ENCODE measurements at regions not wholly inside any gene's neighbourhood (a gene's known extent, or its start where the extent isn't known, plus 50 kb on each side); places are given as distances from the start of the nearest gene placed in this dataset.
A peak's percentile ranks its signal among the peaks of the same experiment; 100 is the strongest.

DNA sequence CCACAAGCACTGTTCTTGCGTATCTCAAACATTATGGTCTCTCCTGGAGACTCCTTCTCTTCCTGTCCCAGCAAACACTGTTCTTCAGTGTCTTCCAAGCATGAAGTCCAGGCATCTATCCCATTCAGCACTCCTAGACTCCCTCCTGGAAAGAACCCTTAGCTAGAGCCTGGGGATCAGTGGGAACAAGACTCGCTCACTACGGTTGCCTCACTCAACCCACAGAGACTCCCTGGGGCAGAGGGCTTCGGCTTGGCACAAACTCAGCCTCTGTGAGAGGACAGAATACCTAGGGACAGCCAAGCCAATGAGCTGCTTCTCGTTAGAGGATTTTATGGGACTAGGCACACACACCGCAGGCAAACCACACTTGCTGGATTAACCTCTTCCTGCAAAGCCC, 86.5 kb upstream of the IPO9 start:
- ChIA-PET CTCF (interaction anchor here (0.8 to 1.1 kb wide), 2 partner anchors 11 to 33 kb away, joined by 3 to 7 read pairs; no protein-coding TSS in a partner anchor), POLR2A (ENCODE audit: unreplicated experiment) (no interaction called here)
- H4K20me1 ChIP-seq (ENCODE audit: insufficient read depth), result no peaks in the 10 kb centered on the region
- H3K27ac ChIP-seq, result no peak overlapping the region
- H3K9me3 ChIP-seq (ENCODE audit: insufficient read depth, low read depth), result no peaks in the 10 kb centered on the region
- H3K4me2 ChIP-seq, result 0 out of 2 replicates have a peak overlapping the region, but pooled peaks have one; percentile 95
- peaks cover 34% of the 10 kb centered on the region for H3K4me1 ChIP-seq (replicated peaks; ENCODE audit: insufficient read depth)
- H3K79me2 ChIP-seq (ENCODE audit: low read depth), result 0 out of 2 replicates have a peak, but pooled peaks cover 6% of the 10 kb centered on the region
- no peak for DNase-seq
- H3K9me2 ChIP-seq (ENCODE audit: insufficient read depth), result no peaks in the 10 kb centered on the region
- no peak for TF ChIP-seq EZH2 (IDR thresholded peaks at IDR 0.05; ENCODE audit: low read depth)
- TF ChIP-seq, protein P1, sequence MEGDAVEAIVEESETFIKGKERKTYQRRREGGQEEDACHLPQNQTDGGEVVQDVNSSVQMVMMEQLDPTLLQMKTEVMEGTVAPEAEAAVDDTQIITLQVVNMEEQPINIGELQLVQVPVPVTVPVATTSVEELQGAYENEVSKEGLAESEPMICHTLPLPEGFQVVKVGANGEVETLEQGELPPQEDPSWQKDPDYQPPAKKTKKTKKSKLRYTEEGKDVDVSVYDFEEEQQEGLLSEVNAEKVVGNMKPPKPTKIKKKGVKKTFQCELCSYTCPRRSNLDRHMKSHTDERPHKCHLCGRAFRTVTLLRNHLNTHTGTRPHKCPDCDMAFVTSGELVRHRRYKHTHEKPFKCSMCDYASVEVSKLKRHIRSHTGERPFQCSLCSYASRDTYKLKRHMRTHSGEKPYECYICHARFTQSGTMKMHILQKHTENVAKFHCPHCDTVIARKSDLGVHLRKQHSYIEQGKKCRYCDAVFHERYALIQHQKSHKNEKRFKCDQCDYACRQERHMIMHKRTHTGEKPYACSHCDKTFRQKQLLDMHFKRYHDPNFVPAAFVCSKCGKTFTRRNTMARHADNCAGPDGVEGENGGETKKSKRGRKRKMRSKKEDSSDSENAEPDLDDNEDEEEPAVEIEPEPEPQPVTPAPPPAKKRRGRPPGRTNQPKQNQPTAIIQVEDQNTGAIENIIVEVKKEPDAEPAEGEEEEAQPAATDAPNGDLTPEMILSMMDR (conservative IDR thresholded peaks at IDR 0.05), result no peak
- H2AFZ ChIP-seq, result no peak overlapping the region
- no peak overlapping the region for H3K4me3 ChIP-seq
- H3F3A ChIP-seq (ENCODE audit: insufficient read depth, low read depth), result peaks cover 11% of the 10 kb centered on the region; the same call in 1 of the 2 replicates
- no peaks in the 10 kb centered on the region for H3K36me3 ChIP-seq (ENCODE audit: low read depth)
- BruUV-seq (replicated peaks), result no TSS peak
- H3K27me3 ChIP-seq (ENCODE audit: insufficient read depth, low read depth), result no peaks in the 10 kb centered on the region
- intact Hi-C loops (cut with micrococcal nuclease; ENCODE audit: unreplicated experiment), result no loop called here

DNA sequence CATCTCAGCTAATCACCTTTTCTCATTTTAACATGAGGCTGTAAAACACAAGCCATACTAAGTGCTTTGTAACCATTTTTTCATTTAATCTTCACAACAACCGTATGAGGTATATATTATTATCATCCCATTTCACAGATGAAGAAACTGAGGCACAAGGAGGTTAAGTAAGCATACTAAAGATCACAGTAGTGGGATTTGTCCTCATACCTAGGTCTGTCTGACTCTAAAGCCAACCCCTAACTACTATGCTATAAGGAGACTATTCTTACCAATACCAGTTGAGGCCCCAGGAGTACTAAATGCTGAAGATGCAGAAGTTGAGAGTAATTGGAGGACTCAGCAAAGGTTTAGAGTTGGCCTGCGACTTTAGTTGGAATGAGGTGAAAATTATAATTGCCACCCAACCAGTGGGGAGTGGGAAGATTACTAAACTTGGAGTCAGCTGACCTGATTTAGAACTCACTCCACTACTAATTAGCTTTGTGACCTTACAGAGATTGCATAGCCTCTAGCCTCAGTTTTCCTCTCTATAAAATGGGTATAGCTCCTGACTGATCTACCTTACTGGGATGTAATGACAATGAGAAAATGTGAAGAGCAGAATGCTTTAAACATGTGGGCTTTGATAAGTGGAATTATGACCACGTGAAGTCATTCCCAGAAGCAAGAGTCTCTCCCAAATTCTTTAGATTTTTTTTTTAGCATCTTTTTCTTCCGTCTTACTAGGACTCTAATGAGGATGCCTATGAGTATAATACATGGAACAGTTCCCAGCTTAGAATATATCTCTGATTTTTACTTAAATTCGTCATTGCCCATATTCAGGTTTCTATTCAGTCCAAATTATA, 85.8 kb upstream of the IPO9 start:
- Histone ChIP-seq H3K27ac (no peak overlapping the region), H3K4me1 (replicated peaks; ENCODE audit: insufficient read depth) (peaks cover 41% of the 10 kb centered on the region), H3K9me2 (ENCODE audit: insufficient read depth) (no peaks in the 10 kb centered on the region), H3K36me3 (ENCODE audit: low read depth) (no peaks in the 10 kb centered on the region), H2AFZ (no peak overlapping the region), H3F3A (ENCODE audit: insufficient read depth, low read depth) (peaks cover 17% of the 10 kb centered on the region; the same call in 1 of the 2 replicates), H3K4me2 (no peak overlapping the region), H3K27me3 (ENCODE audit: insufficient read depth, low read depth) (no peaks in the 10 kb centered on the region), H4K20me1 (ENCODE audit: insufficient read depth) (no peaks in the 10 kb centered on the region), H3K79me2 (ENCODE audit: low read depth) (0 out of 2 replicates have a peak, but pooled peaks cover 6% of the 10 kb centered on the region), H3K4me3 (no peak overlapping the region), H3K9me3 (ENCODE audit: insufficient read depth, low read depth) (no peaks in the 10 kb centered on the region)
- CTCF ChIA-PET, result no interaction called here
- BruUV-seq (replicated peaks), result no TSS peak
- no peak for DNase-seq
- no peak for TF ChIP-seq EZH2 (IDR thresholded peaks at IDR 0.05; ENCODE audit: low read depth)
- TF ChIP-seq, protein P1 (conservative IDR thresholded peaks at IDR 0.05), result no peak
- intact Hi-C loops (cut with micrococcal nuclease; ENCODE audit: unreplicated experiment), result no loop called here
- POLR2A ChIA-PET (ENCODE audit: unreplicated experiment), result no interaction called here

DNA sequence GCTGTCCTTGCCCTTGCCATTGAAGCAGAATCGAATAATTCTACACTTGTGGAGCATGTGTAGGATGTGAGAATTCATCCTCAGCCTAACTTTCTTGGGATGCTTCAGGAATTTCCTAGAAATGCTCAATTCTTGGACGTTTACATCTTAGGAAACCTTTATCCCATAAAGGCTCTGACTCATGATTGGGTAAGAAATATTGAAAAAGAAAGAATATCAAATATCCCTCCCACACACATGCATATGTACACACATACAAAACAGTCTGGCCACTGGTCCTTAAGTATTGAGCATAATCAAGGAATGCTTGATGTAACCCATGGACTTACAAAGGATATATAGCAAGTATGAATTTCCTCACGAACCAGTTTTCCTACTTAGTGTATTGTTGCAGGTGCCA, 83.9 kb upstream of the IPO9 start:
- Histone ChIP-seq H3K4me3 (no peak overlapping the region), H3K36me3 (ENCODE audit: low read depth) (no peaks in the 10 kb centered on the region), H3K9me2 (ENCODE audit: insufficient read depth) (no peaks in the 10 kb centered on the region), H3K4me1 (replicated peaks; ENCODE audit: insufficient read depth) (peaks cover 60% of the 10 kb centered on the region), H3K27ac (no peak overlapping the region), H3K79me2 (ENCODE audit: low read depth) (0 out of 2 replicates have a peak, but pooled peaks cover 17% of the 10 kb centered on the region), H3K4me2 (no peak overlapping the region), H3F3A (ENCODE audit: insufficient read depth, low read depth) (peaks cover 23% of the 10 kb centered on the region; the same call in 1 of the 2 replicates), H3K9me3 (ENCODE audit: insufficient read depth, low read depth) (no peaks in the 10 kb centered on the region), H4K20me1 (ENCODE audit: insufficient read depth) (no peaks in the 10 kb centered on the region; the same call in 1 of the 2 replicates), H3K27me3 (ENCODE audit: insufficient read depth, low read depth) (no peaks in the 10 kb centered on the region), H2AFZ (no peak overlapping the region)
- intact Hi-C loops (cut with micrococcal nuclease; ENCODE audit: unreplicated experiment), result no loop called here
- no peak for TF ChIP-seq EZH2 (IDR thresholded peaks at IDR 0.05; ENCODE audit: low read depth)
- TF ChIP-seq, protein P1 (conservative IDR thresholded peaks at IDR 0.05), result no peak
- no TSS peak for BruUV-seq (replicated peaks)
- peak in 1 of 2 experiments; percentile 67 for DNase-seq
- POLR2A ChIA-PET (ENCODE audit: unreplicated experiment), result interaction anchor here (0.6 kb wide), 1 partner anchor 32 kb away, joined by 7 read pairs; no protein-coding TSS in a partner anchor
- CTCF ChIA-PET, result no interaction called here
